Prostate gland (tissue), 2 donors: ENCODE measurements at regions not wholly inside any gene's neighbourhood (a gene's known extent, or its start where the extent isn't known, plus 50 kb on each side); places are given as distances from the start of the nearest gene placed in this dataset.

Experiments used
- CTCF ChIP-seq, 4 experiments: fragments of 200-600 bp in 2 of 4; fragments of 450-650 bp in 2 of 4; sonication (generic) in 2 of 4; IDR thresholded peaks; 1 replicate in 3 of 4; 2 replicates in 1 of 4; pipeline ENCODE4 v1.5.1; 2016 to 2019; ENCODE audit warnings: antibody characterized with exemption in 4 of 4, mild to moderate bottlenecking in 2 of 4, moderate library complexity in 2 of 4
- POLR2A ChIP-seq: fragments of 450-650 bp; IDR thresholded peaks from one replicate; pipeline ENCODE4 v1.6.1; 2016; ENCODE audit warnings: antibody characterized with exemption, mild to moderate bottlenecking

GRCh38 chr10:111278266-111278665 is 201.4 kb downstream of the ADRA2A start:
- TF ChIP-seq CTCF (IDR thresholded peaks at IDR 0.05) (no peak), POLR2A (no peak)
